SH-SY5Y (cell line): ENCODE measurements at regions not wholly inside any gene's neighbourhood (a gene's known extent, or its start where the extent isn't known, plus 50 kb on each side); places are given as distances from the start of the nearest gene placed in this dataset.

Experiments used
- GATA2 ChIP-seq: IDR thresholded peaks from 2 replicates; pipeline ENCODE4 v1.6.1; 2011; ENCODE audit warnings: mild to moderate bottlenecking, low read depth, low read length
- GATA3 ChIP-seq: IDR thresholded peaks from 2 replicates; pipeline ENCODE4 v1.6.1; 2011; ENCODE audit warnings: low read depth, mild to moderate bottlenecking, low read length, moderate library complexity

DNA sequence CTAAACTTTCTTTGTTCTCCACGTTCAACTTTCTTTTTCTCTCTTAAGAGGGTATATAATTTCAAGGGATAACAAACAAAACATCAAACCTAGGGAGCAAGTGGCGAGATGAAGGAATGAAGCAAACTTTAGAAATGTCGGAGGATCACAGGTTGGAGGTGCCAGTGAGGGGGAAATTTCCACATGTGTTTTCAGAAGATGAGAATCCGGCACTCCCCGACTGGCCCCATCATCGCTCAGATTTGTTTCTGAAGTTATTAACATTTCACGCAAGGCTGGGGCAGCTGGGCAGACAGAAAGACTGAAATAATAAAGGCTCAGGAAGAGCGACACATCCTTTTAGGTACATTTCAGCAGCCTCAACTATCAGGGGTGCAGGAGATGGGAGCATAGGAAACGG lies 134.9 kb downstream of the SMIM20 start:
- TF ChIP-seq GATA2: no peak
- no peak for TF ChIP-seq GATA3
